K562 (cell line): ENCODE measurements at regions not wholly inside any gene's neighbourhood (a gene's known extent, or its start where the extent isn't known, plus 50 kb on each side); places are given as distances from the start of the nearest gene placed in this dataset.

Experiments used
- ATAC-seq: fragments of 200-7000 bp; cut with Tn5 transposase; 3 replicates; pipeline ENCODE4 v1.9.1; 2020; ENCODE audit warnings: moderate library complexity
- BruUV-seq: library from RNA; stranded (reverse); fragments of 400-500 nt; replicated peaks from 2 replicates; lab custom pipeline; 2021; lab: Mats Ljungman, UMichigan
- CTCF ChIA-PET: fragments of 300-600 bp; formaldehyde crosslinking; extraction: SDS; loops from one replicate; lab custom pipeline; 2021; ENCODE audit warnings: low intra/inter-chr PET ratio; lab: Yijun Ruan, JAX
- POLR2A ChIA-PET: fragments of 300-600, 350-650 bp; sonication (Branson Sonifier 250); formaldehyde crosslinking; extraction: SDS; loops from one replicate; lab custom pipeline; 2021; ENCODE audit warnings: antibody characterized with exemption, inconsistent platforms; lab: Yijun Ruan, JAX
- DNase-seq, 4 experiments: peaks; one replicate each; pipeline versions ENCODE4 v3.0.0 to v3.0.0-alpha.2; 2011 to 2018; ENCODE audit warnings: low spot score in 3 of 4, mixed read lengths in 3 of 4; ENCODE audit errors: extremely low read depth in 1 of 4
- FAIRE-seq: peaks from 2 replicates; lab custom pipeline; 2011; peaks lifted over from hg19 to GRCh38; lab: Jason Lieb, UNC
- H2AFZ ChIP-seq: 2 replicates; pipeline ENCODE4 v1.6.0; 2011; ENCODE audit warnings: low read depth, low read length, control low read depth, inconsistent platforms
- H3K27ac ChIP-seq: fragments of 200-600 bp; 3 replicates; pipeline ENCODE4 v1.8.0; 2011; ENCODE audit warnings: low read depth, mild to moderate bottlenecking, control low read depth, inconsistent platforms, low read length, moderate library complexity, mixed read lengths; ENCODE audit errors: extremely low read depth
- H3K27me3 ChIP-seq, 2 experiments: fragments of 300-600 bp in 1 of 2; 2 replicates in 1 of 2; 3 replicates in 1 of 2; pipeline versions ENCODE4 v1.6.0 to v1.8.0; 2011; ENCODE audit warnings: inconsistent platforms in 2 of 2, low read length in 2 of 2, mild to moderate bottlenecking in 1 of 2, mixed read lengths in 1 of 2, moderate library complexity in 1 of 2; ENCODE audit not compliant: control insufficient read depth in 2 of 2, insufficient read depth in 2 of 2
- H3K36me3 ChIP-seq: fragments of 300-600 bp; 3 replicates; pipeline ENCODE4 v1.8.0; 2011; ENCODE audit warnings: mild to moderate bottlenecking, low read length, inconsistent platforms; ENCODE audit not compliant: control insufficient read depth, insufficient read depth
- H3K4me1 ChIP-seq, 2 experiments: fragments of 200-600 bp in 1 of 2; replicated peaks in 1 of 2; 2 replicates in 1 of 2; 3 replicates in 1 of 2; pipeline versions ENCODE4 v1.5.1 to v1.8.0; 2011; ENCODE audit warnings: inconsistent platforms in 2 of 2, low read length in 2 of 2, mild to moderate bottlenecking in 1 of 2, mixed read lengths in 1 of 2, moderate library complexity in 1 of 2; ENCODE audit not compliant: control insufficient read depth in 2 of 2, insufficient read depth in 2 of 2
- H3K4me2 ChIP-seq: 2 replicates; pipeline ENCODE4 v1.6.1; 2011; ENCODE audit warnings: low read length, control low read depth, inconsistent platforms, mixed read lengths; ENCODE audit not compliant: insufficient read depth
- H3K4me3 ChIP-seq: fragments of 200-600 bp; sonication (generic), shearing (Covaris generic); 2 replicates; pipeline ENCODE4 v1.5.1; 2016; ENCODE audit warnings: control low read depth, inconsistent platforms
- H3K79me2 ChIP-seq: fragments of 200-600 bp; 3 replicates; pipeline ENCODE4 v1.8.0; 2011; ENCODE audit warnings: low read length, inconsistent platforms; ENCODE audit not compliant: control insufficient read depth, insufficient read depth
- H3K9ac ChIP-seq, 2 experiments: 2 replicates each; pipeline versions ENCODE4 v1.6.0 to v1.6.1; 2011; ENCODE audit warnings: low read depth in 2 of 2, low read length in 2 of 2, control low read depth in 1 of 2, inconsistent platforms in 1 of 2, mild to moderate bottlenecking in 1 of 2, mixed read lengths in 1 of 2; ENCODE audit not compliant: insufficient read depth in 1 of 2
- H3K9me1 ChIP-seq: one replicate; pipeline ENCODE4 v1.6.0; 2011; ENCODE audit warnings: inconsistent platforms, mild to moderate bottlenecking, low read length, moderate library complexity; ENCODE audit not compliant: control insufficient read depth, insufficient read depth
- H3K9me3 ChIP-seq: replicated peaks from 2 replicates; pipeline ENCODE4 v1.5.1; 2011; ENCODE audit warnings: low read depth, low read length, inconsistent platforms; ENCODE audit not compliant: control insufficient read depth, insufficient read depth
- H4K20me1 ChIP-seq: replicated peaks from 2 replicates; pipeline ENCODE4 v1.6.1; 2011; ENCODE audit warnings: low read length, inconsistent platforms, mixed read lengths; ENCODE audit not compliant: control insufficient read depth, insufficient read depth
- ARID2 ChIP-seq: fragments of 450-650 bp; IDR thresholded peaks from 2 replicates; pipeline ENCODE4 v1.6.1; 2017; ENCODE audit warnings: antibody characterized with exemption, mild to moderate bottlenecking
- MCM3 ChIP-seq: fragments of 450-650 bp; IDR thresholded peaks from 2 replicates; pipeline ENCODE4 v1.6.1; 2016
- RAD21 ChIP-seq, 2 experiments: fragments of 250-450 bp in 1 of 2; fragments of 450-650 bp in 1 of 2; sonication (Bioruptor Pico) in 1 of 2; formaldehyde crosslinking in 1 of 2; IDR thresholded peaks in 1 of 2; conservative IDR thresholded peaks in 1 of 2; 2 replicates each; pipeline versions ENCODE4 v1.4.0 to v1.8.0; 2020 to 2022; ENCODE audit warnings: mild to moderate bottlenecking in 2 of 2, moderate library complexity in 1 of 2
- SMARCE1 ChIP-seq: fragments of 450-650 bp; IDR thresholded peaks from 2 replicates; pipeline ENCODE4 v1.7.1; 2016; ENCODE audit warnings: mild to moderate bottlenecking
- ZNF316 ChIP-seq: fragments of 450-650 bp; IDR thresholded peaks from 2 replicates; pipeline ENCODE4 v1.6.1; 2016
- ZNF583 ChIP-seq: fragments of 250-450 bp; sonication (Bioruptor Pico); IDR thresholded peaks from 2 replicates; pipeline ENCODE4 v1.4.0; 2020
- WGBS: fragments of 100-300 bp; shearing (Covaris generic); methylation state at CpG from one replicate; pipeline ENCODE4 v1.1.6; 2016; ENCODE audit warnings: low coverage, mixed read lengths; ENCODE audit not compliant: insufficient coverage; ENCODE audit errors: missing lambda C conversion rate; 5-methylcytosine and 5-hydroxymethylcytosine counted together
- in situ Hi-C: fragments of 300-500 bp; cut with MboI; formaldehyde crosslinking; loops from 4 replicates; pipeline ENCODE4 v1.15.0; 2018; ENCODE audit warnings: inconsistent platforms, mixed read lengths
- intact Hi-C: fragments of 100-400 bp; cut with micrococcal nuclease; formaldehyde crosslinking; loops from 2 replicates; pipeline ENCODE4 v1.14.2; 2022
- TF ChIP-seq, protein P1 (sequence below): fragments of 250-450 bp; sonication (Bioruptor Pico); IDR thresholded peaks from 2 replicates; pipeline ENCODE4 v1.9.0; 2021; ENCODE audit warnings: mild to moderate bottlenecking
- TF ChIP-seq, protein P2 (sequence below): sonication (generic); formaldehyde crosslinking; IDR thresholded peaks from 2 replicates; pipeline ENCODE4 v1.8.0; 2023; ENCODE audit warnings: mild to moderate bottlenecking, missing genetic modification reagents

DNA sequence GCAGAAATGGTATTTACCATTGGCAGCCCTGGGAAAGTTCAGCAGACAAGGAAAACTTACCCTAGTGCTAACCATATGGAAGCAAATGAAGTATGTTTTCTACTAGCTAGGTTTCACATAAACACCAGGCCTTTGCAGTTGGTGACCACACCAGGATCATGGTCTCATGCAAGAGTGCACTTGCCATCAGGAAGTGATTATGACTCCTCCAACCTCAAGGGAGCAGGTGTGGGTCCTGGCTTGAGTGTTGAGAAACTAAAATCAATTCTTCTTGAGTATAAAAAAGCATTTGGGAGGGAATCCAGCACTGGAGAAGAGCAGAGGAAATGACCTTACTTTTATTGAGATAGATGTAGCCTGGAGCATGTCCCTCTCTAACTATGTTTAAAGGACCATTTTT lies 56.8 kb upstream of the SPAG16 start (continued):
- no peak for TF ChIP-seq RAD21 (CRISPR knock-in tag; conservative IDR thresholded peaks at IDR 0.05 in 1 of 2, IDR thresholded peaks at IDR 0.05 in 1 of 2)

DNA sequence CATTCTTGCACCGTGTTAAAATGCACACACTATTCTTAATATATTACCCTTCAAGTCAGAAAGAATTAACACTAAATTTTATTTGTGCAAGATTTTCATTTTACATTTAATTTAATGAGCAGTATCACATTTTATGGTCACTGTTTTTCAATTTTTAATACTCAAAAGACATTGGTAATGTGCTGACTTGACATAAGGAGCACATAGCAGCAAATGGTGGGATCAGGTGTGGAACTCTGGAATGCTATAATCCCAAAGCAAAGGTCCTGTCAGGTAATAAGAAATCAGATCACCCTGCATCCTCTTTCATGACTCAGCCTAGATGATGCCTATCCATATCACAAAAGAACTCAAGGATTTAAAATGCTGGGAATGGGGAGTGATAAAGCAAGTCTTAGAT lies 55.6 kb upstream of the SPAG16 start:
- H2AFZ ChIP-seq: no peak overlapping the region
- FAIRE-seq: no peak

More for the DNA sequence above, 55.6 kb upstream of the SPAG16 start:
- TF ChIP-seq, protein P1, sequence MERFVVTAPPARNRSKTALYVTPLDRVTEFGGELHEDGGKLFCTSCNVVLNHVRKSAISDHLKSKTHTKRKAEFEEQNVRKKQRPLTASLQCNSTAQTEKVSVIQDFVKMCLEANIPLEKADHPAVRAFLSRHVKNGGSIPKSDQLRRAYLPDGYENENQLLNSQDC (CRISPR knock-in tag): no peak
- TF ChIP-seq ZNF316 (peak; percentile 14; the same call in 1 of the 2 replicates), ZNF583 (CRISPR knock-in tag) (no peak), MCM3 (no peak), SMARCE1 (no peak), ARID2 (no peak)
- TF ChIP-seq, protein P2, sequence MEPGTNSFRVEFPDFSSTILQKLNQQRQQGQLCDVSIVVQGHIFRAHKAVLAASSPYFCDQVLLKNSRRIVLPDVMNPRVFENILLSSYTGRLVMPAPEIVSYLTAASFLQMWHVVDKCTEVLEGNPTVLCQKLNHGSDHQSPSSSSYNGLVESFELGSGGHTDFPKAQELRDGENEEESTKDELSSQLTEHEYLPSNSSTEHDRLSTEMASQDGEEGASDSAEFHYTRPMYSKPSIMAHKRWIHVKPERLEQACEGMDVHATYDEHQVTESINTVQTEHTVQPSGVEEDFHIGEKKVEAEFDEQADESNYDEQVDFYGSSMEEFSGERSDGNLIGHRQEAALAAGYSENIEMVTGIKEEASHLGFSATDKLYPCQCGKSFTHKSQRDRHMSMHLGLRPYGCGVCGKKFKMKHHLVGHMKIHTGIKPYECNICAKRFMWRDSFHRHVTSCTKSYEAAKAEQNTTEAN (CRISPR knock-in tag): no peak
- H3K27ac ChIP-seq: no peak overlapping the region
- DNase-seq: no peak
- in situ Hi-C loops (no loop called here), intact Hi-C loops (no loop called here)
- H3K36me3 ChIP-seq: no peaks in the 10 kb centered on the region
- no peaks in the 10 kb centered on the region for H3K79me2 ChIP-seq
- WGBS: 0% methylated on average over 1 of the region's 1 CpG
- CTCF ChIA-PET: no interaction called here
- H3K4me3 ChIP-seq: no peak overlapping the region
- H4K20me1 ChIP-seq: no peaks in the 10 kb centered on the region
- no peak for ATAC-seq
- POLR2A ChIA-PET: no interaction called here
- no TSS peak for BruUV-seq
- no peak overlapping the region for H3K9ac ChIP-seq
- H3K9me3 ChIP-seq: no peaks in the 10 kb centered on the region
- H3K27me3 ChIP-seq: no peaks in the 10 kb centered on the region
- no peaks in the 10 kb centered on the region for H3K9me1 ChIP-seq
- H3K4me2 ChIP-seq: no peak overlapping the region
- no peaks in the 10 kb centered on the region for H3K4me1 ChIP-seq
